Retinal pigment epithelial cell (primary cell): ENCODE measurements at regions not wholly inside any gene's neighbourhood (a gene's known extent, or its start where the extent isn't known, plus 50 kb on each side); places are given as distances from the start of the nearest gene placed in this dataset.

Experiments
- DNase-seq: peaks from one replicate; pipeline ENCODE4 v3.0.0-alpha.2; 2010; ENCODE audit warnings: low read depth
- H3K4me3 ChIP-seq: 2 replicates; pipeline ENCODE4 v1.5.1; 2011; ENCODE audit warnings: mild to moderate bottlenecking, low read length, control low read depth, moderate library complexity
- CTCF ChIP-seq: conservative IDR thresholded peaks from 2 replicates; pipeline ENCODE4 v1.5.1; 2011; ENCODE audit warnings: low read depth, low read length, control low read depth, inconsistent platforms

GRCh38 chr10:4535521-4535920, 290.5 kb upstream of the AKR1E2 start:
- H3K4me3 ChIP-seq = no peak overlapping the region
- TF ChIP-seq CTCF = no peak
- DNase-seq = no peak

GRCh38 chr10:4533621-4534020, 292.4 kb upstream of the AKR1E2 start:
- no peak for DNase-seq
- H3K4me3 ChIP-seq = no peak overlapping the region
- no peak for TF ChIP-seq CTCF

- TF ChIP-seq CTCF = no peak
- DNase-seq = no peak
- no peak overlapping the region for H3K4me3 ChIP-seq
Measured at GRCh38 chr10:4532976-4533375, 293.0 kb upstream of the AKR1E2 start.

GRCh38 chr10:4532467-4532866, 293.5 kb upstream of the AKR1E2 start:
- no peak for TF ChIP-seq CTCF
- H3K4me3 ChIP-seq = no peak overlapping the region
- no peak for DNase-seq

- DNase-seq = no peak
- no peak overlapping the region for H3K4me3 ChIP-seq
- TF ChIP-seq CTCF = no peak
Measured at GRCh38 chr10:4532011-4532410, 294.0 kb upstream of the AKR1E2 start.

- TF ChIP-seq CTCF = no peak
- no peak for DNase-seq
- no peak overlapping the region for H3K4me3 ChIP-seq
Measured at GRCh38 chr10:4529266-4529665, 296.7 kb upstream of the AKR1E2 start.

- peak; percentile 82 for DNase-seq
- no peak overlapping the region for H3K4me3 ChIP-seq
- no peak for TF ChIP-seq CTCF
Measured at GRCh38 chr10:4527281-4527970, 298.6 kb upstream of the AKR1E2 start.
